ENCODE measurements at regions not wholly inside any gene's neighbourhood (a gene's known extent, or its start where the extent isn't known, plus 50 kb on each side); places are given as distances from the start of the nearest gene placed in this dataset.

DNA sequence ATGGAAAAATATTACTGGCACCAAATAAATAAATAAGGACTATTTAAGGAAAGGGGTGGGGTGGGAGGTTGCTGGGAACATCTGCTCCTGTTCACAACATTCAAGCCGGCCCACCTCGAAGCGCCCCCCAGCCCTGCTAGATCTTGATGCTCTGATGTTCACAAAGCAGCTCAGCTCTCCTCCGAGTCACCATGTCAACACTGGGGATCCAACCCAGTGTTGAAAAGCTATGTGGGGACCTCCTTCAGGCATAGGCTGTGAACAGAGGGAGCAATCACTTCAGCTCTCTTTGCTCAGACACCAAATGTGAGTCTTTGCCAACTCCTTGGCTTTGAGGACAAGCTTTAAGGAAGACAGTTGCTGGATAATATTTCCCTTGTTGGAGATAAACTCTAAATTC, 176.8 kb upstream of the NT5E start (continued):
- TF ChIP-seq, protein P1, sequence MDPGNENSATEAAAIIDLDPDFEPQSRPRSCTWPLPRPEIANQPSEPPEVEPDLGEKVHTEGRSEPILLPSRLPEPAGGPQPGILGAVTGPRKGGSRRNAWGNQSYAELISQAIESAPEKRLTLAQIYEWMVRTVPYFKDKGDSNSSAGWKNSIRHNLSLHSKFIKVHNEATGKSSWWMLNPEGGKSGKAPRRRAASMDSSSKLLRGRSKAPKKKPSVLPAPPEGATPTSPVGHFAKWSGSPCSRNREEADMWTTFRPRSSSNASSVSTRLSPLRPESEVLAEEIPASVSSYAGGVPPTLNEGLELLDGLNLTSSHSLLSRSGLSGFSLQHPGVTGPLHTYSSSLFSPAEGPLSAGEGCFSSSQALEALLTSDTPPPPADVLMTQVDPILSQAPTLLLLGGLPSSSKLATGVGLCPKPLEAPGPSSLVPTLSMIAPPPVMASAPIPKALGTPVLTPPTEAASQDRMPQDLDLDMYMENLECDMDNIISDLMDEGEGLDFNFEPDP (CRISPR knock-in tag; IDR thresholded peaks at IDR 0.05), result no peak
- TF ChIP-seq, protein P2, sequence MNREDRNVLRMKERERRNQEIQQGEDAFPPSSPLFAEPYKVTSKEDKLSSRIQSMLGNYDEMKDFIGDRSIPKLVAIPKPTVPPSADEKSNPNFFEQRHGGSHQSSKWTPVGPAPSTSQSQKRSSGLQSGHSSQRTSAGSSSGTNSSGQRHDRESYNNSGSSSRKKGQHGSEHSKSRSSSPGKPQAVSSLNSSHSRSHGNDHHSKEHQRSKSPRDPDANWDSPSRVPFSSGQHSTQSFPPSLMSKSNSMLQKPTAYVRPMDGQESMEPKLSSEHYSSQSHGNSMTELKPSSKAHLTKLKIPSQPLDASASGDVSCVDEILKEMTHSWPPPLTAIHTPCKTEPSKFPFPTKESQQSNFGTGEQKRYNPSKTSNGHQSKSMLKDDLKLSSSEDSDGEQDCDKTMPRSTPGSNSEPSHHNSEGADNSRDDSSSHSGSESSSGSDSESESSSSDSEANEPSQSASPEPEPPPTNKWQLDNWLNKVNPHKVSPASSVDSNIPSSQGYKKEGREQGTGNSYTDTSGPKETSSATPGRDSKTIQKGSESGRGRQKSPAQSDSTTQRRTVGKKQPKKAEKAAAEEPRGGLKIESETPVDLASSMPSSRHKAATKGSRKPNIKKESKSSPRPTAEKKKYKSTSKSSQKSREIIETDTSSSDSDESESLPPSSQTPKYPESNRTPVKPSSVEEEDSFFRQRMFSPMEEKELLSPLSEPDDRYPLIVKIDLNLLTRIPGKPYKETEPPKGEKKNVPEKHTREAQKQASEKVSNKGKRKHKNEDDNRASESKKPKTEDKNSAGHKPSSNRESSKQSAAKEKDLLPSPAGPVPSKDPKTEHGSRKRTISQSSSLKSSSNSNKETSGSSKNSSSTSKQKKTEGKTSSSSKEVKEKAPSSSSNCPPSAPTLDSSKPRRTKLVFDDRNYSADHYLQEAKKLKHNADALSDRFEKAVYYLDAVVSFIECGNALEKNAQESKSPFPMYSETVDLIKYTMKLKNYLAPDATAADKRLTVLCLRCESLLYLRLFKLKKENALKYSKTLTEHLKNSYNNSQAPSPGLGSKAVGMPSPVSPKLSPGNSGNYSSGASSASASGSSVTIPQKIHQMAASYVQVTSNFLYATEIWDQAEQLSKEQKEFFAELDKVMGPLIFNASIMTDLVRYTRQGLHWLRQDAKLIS (CRISPR knock-in tag; IDR thresholded peaks at IDR 0.05), result no peak

DNA sequence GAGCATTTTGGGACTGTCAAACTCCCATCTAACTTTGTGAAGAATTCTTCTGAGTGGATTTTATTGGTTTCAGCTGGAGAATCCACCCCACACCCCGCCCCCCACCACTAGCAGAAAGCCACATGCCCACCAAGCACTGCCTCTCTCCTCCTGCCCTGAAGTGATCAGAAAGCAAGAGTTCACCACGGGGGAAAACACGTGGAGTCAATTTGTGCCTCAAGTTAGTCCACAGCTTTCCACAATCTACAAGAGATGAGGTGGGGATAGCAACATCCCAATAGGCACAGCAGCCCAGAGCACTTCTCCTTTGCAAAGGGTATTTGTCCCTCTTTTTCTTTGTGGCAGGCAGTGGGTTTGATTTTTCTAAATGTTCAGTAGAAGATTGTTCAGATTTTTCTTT, 177.3 kb upstream of the NT5E start:
- no peaks in the 10 kb centered on the region for H3K36me3 ChIP-seq (ENCODE audit: control insufficient read depth, insufficient read depth, low read length)
- no peaks in the 10 kb centered on the region for H3K79me2 ChIP-seq (ENCODE audit: control insufficient read depth, insufficient read depth, low read length)
- ChIA-PET POLR2A (no interaction called here), CTCF (ENCODE audit: low intra/inter-chr PET ratio) (no interaction called here)
- DNase-seq (ENCODE audit: extremely low read depth in 1 of 4, low spot score in 3 of 4), result no peak
- no peak for FAIRE-seq
- ATAC-seq, result no peak
- WGBS (ENCODE audit: insufficient coverage, low coverage, missing lambda C conversion rate), result 0% methylated on average over 3 of the region's 3 CpGs
- H2AFZ ChIP-seq (ENCODE audit: low read depth, low read length), result no peak overlapping the region
- H3K9me1 ChIP-seq (ENCODE audit: control insufficient read depth, insufficient read depth, low read length), result no peaks in the 10 kb centered on the region
- intact Hi-C loops (cut with micrococcal nuclease), result no loop called here
- H3K4me1 ChIP-seq (replicated peaks in 1 of 2; ENCODE audit: control insufficient read depth in 2 of 2, insufficient read depth in 2 of 2, low read length in 2 of 2), result no peaks in the 10 kb centered on the region
- no peak overlapping the region for H3K4me2 ChIP-seq (ENCODE audit: insufficient read depth, low read length)
- H4K20me1 ChIP-seq (replicated peaks; ENCODE audit: control insufficient read depth, insufficient read depth, low read length), result no peaks in the 10 kb centered on the region
- H3K27me3 ChIP-seq (ENCODE audit: control insufficient read depth in 2 of 2, insufficient read depth in 2 of 2, low read length in 2 of 2), result no peaks in the 10 kb centered on the region
- BruUV-seq (replicated peaks), result no TSS peak
- no peak overlapping the region for H3K9ac ChIP-seq (ENCODE audit: insufficient read depth in 1 of 2, low read depth in 2 of 2, low read length in 2 of 2)
- no peak overlapping the region for H3K27ac ChIP-seq (ENCODE audit: extremely low read depth, low read depth, low read length)
- TF ChIP-seq ZC3H11A (IDR thresholded peaks at IDR 0.05; ENCODE audit: low read depth, low read length) (no peak), ZNF707 (CRISPR knock-in tag; conservative IDR thresholded peaks at IDR 0.05) (no peak)
- H3K9me3 ChIP-seq (replicated peaks; ENCODE audit: control insufficient read depth, insufficient read depth, low read depth, low read length), result no peaks in the 10 kb centered on the region
- H3K4me3 ChIP-seq, result no peak overlapping the region
- in situ Hi-C loops (cut with MboI), result no loop called here

Data from K562 (cell line).